HG03354 (cell line): ENCODE measurements at regions not wholly inside any gene's neighbourhood (a gene's known extent, or its start where the extent isn't known, plus 50 kb on each side); places are given as distances from the start of the nearest gene placed in this dataset.
"Not testable (repeated sequence)": the region's sequence is repeated elsewhere in the genome, so short reads cannot be mapped to it uniquely, and the experiment has no call there.

Experiments
- ATAC-seq: cut with Tn5 transposase; IDR thresholded peaks from one replicate; pipeline ENCODE4 v1.9.1; 2021; ENCODE audit warnings: mild to moderate bottlenecking; ENCODE audit not compliant: unreplicated experiment, poor library complexity, severe bottlenecking

DNA sequence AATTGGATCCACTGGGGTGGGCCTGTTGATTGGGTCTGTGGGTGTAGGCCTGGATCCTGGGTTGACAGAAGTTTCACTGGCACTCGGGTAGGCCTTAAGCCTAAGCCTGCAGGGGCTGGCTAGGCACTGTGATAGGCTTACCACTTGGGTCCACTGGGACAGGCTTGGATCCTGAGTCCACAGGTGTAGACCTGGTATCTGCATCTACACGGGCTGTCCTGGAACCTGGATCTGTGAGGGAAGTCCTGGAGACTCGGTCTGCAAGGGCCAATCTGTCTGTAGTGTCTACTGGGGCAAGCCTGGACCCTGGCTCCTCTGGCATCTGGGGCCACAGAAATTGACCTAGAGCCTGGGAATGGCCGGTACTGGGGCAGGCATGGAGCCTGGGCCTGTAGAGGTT lies 219.0 kb upstream of the NRG3 start:
- no peak for ATAC-seq

DNA sequence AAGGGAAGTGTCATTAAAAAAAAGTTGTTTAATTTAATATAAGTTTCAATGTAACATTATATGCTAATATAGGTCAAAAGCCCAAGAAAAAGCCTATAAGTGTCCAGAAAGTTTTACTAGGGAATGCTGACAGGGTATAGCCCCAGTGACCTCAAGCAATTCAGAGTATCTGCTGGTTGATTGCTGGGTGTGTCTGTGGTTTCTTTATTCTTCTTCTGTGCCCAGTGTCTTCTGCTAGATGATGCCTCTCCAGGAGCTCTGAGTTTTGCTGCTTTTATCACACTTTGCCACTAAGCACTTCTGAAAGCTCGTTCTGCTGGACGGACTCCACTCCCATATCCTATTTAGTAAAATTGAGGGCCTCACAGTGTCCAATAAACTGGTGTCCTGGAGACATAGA lies 212.2 kb upstream of the NRG3 start:
- ATAC-seq = no peak

DNA sequence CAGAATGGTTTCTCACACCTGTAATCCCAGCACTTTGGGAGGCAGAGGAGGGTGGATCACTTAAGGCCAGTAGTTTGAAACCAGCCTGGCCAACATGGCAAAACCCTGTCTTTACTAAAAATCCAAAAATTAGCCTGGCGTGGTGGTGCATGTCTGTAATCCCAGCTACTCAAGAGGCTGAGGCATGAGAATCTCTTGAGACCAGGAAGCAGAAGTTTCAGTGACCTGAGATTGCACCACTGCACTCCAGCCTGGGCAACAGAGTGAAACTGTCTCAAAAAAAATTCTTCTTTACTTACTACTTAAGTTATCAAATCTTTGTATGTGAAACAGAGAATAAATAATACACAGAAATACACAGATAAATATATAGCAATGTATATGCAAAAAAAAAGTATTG lies 210.2 kb upstream of the NRG3 start:
- ATAC-seq = not testable (repeated sequence)

DNA sequence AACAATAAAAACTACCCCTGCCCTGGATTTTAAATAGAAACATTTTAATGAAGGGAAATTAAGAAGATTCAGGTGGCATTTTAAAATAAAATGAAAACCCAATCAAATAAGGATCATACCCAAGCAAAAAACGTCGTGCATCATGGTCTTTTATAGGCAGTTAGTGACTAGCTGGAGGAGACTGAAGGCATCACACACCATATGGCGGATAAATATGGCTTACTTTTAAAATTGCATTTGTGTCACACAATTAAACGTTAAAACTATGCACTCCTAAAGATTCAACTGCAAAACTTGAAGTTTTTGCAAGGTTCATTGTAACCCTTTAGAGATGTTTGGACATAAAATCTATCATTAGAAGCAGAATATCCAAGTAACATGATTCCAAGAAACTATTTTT lies 200.1 kb upstream of the NRG3 start:
- no peak for ATAC-seq

DNA sequence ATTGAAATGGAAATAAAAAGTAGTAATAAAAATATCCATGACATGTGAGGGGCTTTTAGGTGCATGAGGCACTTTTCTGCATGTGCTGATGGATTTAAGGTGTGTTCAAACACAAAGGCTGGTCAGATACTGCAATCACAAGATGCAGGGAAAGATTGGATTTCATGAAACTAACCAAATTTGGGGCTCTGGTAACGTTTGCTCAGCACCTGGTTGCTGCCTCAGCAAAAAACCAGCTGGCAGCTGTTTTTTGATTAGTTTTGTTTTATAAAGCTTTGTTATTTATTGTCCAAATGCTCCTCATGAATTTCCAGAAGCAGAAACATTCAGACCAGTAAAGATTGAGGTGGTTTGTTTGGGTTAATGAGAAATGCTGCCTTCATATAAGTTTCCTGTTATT lies 195.7 kb upstream of the NRG3 start:
- no peak for ATAC-seq

DNA sequence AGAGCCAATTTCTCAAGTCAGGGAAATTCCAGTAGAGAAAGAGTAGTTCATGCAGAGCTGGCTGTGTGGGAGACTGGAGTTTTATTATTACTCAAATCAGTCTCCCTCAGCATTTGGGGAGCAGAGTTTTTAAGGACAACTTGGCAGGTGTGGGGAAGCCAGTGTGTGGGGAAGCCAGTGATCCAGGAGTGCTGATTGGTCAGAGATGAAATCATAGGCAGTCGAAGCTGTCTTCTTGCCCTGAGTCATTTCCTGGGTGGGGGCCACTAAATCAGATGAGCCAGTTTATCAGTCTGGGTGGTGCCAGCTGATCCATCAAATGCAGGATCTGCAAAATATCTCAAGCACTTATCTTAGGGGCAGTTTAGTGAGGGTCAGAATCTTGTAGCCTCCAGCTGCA lies 194.6 kb upstream of the NRG3 start:
- ATAC-seq = no peak

DNA sequence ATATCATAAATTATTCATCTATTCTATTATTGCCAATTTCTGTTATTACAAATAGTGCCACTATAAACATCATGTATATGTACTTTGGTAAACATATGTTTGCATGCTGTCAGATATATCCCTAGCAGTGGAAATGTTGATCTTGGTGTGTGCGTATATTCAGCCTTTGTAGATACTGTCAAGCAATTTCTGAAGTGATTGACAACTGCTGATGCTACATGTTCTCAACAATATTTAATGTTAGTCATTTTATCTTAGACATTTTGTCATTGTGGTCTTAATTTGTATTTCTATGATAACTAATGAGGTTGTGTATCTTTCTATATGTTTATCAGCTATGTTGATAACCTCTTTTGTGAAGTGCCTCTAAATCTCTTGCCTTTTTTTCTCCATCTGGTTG lies 186.5 kb upstream of the NRG3 start:
- no peak for ATAC-seq

DNA sequence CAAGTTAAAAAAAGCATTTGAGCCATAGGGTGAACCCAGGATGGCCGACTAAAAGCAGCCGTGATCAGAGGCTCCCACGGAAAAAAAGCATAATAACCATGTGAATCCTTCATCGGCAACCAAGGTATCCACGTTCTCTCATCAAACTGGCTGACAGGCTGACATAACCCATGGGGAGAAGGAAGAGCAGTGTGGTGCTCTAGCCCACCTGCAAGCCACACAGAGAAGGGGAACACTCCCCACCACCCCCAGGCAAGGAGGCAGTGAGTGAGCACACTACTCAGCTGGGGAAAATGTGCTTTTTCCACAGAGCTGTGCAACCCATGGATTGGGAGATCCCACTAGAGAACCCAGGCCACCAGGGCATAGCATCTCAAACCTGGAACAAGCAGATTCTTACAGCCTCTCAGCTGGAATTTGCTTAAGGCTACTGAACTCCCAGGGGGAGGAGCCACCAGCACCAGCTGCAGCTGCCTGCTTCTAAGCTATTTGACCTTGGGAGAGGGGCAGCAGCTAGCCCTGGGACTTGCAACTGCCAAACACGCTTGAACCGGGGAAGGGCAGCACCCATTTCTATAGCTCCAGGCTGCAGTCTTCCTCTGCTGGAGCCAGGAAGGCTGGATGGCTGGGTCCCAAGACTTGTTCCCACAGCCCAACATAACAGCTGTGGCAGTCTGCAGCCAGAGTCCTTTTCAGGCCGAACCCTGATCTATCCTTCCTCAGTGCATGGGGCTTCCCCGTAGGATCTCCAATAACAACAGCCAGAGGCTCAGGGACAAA lies 178.2 kb upstream of the NRG3 start:
- ATAC-seq = no peak

DNA sequence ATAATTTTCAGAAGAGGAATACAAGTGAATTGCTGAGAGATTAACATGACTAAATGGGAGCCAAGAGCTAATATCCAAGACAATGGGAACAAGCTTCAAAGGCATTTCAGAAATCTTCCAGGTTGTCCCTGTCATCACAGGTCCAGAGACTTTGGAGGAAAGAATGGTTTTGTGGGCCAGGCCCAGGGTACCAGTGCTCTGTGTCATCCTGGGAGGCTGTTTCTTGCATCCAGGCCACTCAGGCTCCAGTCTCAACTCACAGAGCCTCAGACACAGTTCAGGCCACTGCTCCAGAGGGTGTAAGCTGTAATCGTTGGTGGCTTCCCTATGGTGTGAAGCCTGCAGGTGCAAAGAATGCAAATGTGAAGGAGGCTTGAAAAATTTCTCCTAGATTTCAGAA lies 170.4 kb upstream of the NRG3 start:
- ATAC-seq = no peak

DNA sequence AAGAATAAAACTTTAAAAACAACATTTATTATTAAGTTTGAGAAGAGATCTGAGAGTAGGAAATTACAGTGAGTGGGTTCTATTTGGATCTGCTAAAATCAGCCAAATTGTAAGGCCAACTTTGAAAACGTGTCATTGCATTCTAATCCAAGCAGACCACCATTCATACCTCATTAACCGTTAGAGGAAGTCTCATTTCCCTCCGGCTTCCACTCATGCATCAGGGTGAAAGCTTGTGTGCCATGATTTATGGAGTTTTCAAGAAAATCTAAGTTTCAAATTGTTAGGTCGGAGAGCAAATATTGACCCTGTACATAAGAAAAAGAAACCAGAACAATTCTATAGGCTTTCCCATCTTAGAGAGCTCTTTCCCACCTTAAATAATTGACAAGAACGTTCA lies 166.6 kb upstream of the NRG3 start:
- ATAC-seq = no peak

DNA sequence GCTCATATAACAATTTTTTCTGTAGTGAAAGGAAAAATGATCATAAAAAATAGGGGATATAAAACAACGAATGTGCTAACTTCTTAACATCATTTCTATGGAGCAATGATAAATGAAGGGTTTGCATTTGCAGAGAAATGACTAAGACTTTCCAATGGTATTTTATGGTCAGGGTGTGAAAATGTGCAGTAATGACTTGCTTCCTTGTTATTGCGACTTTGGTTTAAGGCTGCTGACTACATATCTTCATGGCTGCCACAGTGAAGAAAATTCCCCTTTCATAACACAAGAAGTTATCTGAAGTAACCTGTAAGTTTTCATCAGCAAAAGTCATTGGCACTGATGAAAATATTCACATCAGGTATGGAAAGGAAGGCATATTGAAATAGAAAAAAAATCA lies 166.1 kb upstream of the NRG3 start:
- ATAC-seq = no peak

DNA sequence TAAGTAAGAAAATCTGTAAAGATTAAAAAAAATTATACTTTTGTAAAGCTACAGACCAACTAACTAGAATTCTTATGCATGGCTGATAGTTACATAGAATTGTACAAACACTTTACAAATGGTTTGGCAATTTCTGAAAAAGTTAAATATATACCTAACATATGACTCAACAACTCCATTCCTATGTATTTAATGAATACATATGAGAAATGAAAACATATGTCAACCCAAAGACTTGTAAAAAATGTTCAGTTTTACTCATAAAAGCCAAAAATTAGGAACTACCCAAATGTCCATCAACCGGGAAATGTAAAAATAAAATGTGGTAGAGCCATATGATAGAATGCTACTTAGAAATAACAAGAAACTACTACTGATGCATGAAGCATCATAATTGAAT lies 152.6 kb upstream of the NRG3 start:
- no peak for ATAC-seq

DNA sequence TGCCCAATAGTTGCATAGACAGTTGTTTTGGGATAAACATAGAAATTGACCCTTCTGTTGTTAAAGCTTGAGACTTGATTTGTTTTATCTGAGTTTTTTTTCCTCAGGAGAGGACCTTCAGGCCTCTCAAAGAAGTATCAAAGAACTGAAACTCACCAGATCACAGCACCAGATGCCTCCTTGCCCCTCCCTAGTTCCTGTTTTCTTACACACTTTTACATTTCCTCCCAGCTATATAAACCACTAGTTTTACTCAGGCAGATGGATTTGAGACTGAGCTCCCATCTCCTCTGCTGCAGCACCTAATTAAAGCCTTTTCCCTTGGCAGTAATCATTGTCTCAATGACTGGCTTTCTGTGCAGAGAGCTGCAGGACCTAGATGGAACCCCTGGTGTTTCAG lies 150.6 kb upstream of the NRG3 start:
- no peak for ATAC-seq

DNA sequence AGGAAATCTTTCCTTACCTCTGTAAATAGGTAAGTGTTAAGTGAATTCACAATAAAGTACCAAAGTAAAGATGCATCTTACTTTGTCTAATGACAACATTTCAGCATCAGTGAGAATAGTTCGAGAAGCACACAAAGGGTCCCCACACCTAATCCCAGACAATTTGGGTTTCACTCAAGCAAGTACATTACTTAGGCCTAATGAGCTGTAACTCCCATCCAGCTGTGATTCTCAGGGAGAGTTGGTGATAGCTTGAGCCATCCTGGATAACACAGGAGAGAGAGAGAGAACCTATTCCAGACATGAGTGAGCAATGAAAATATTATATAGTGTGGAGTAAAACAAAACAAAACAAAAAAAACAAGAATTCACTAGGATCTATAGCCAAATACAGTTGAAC lies 149.1 kb upstream of the NRG3 start:
- no peak for ATAC-seq

DNA sequence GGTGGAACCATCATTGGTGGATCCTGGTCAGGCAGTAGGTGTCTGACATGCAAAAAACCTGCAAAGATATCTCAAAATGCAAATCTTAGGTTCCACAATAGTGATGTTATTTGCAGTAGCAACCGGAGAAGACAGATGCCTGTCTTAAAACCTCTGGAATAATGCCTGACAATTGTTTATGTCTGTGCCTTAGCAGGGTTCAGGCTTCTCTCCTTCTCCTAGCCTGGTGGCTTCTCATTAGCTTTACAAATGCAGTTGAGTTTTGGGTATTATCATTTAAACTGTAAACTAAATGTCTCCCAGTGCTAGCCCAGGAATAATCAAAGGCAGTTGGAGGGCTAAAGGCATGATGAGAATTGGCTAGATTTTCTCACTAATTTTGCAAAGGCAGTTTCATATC lies 146.3 kb upstream of the NRG3 start:
- no peak for ATAC-seq

DNA sequence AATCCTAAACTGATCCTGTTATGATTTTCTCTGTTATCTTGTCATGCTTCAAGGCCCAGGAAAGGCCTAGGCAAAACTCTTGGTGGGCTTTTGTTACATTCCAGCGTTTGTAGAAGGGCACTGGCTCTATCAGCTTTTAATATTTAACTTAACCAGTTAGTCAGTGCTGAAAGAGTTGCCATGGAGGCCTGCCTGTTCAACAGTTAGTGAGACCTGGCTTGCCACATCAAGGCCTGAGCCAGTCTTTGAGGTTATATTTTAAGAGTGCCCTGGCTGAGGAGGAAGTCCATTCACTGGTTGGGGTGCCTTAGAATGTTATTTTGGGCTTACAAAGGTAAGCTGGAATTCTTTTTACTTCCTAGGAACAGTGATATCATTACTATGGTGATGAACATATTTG lies 144.1 kb upstream of the NRG3 start:
- ATAC-seq = no peak

DNA sequence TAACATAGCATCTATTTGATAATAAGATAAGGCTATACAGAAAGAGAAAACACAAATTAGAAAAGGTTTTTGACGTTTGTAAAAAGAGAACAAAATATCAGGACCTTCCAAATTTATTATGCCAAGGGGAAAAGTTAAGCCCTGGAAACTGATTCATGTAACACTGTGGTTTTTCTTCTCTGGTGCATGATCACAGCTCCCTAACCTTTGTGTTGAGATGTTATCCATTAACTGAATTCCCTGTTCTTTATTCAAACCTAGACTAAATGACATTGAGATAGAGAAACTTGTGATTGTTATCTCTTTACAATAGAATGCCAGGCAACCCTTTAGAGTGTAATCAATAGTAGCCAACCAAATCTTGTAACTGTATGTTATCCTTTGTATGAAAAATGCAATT lies 141.5 kb upstream of the NRG3 start:
- ATAC-seq = no peak

DNA sequence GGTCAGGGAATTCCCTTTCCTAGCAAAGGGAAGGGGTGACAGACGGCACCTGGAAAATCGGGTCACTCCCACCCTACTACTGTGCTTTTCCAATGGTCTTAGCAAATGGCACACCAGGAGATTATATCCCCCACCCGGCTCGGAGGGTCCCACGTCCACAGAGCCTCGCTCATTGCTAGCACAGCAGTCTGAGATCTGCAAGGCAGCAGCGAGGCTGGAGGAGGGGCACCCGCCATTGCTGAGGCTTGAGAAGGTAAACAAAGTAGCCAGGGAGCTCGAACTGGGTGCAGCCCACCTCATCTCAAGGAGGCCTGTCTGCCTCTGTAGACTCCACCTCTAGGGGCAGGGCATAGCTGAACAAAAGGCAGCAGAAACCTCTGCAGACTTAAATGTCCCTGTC lies 139.8 kb upstream of the NRG3 start:
- ATAC-seq = not testable (repeated sequence)

DNA sequence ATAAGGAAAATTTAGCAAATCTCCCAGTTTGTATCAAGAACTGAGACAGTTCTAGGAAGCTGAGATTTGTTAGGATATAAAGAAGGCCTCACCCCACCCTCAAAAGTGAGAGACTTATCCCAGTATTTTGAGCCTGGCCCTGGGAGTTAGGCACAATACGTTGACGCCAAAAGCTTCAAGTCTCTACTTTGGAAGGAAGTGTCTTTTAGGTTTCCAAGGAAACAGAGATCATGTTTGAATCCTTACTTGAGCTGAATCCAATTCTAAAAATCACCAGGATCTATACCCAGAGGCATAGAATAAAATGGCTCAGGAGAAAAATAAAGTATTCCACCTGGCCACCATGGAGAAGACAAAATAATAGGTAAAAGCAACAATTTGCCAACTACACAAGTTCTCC lies 115.9 kb upstream of the NRG3 start:
- ATAC-seq = no peak

DNA sequence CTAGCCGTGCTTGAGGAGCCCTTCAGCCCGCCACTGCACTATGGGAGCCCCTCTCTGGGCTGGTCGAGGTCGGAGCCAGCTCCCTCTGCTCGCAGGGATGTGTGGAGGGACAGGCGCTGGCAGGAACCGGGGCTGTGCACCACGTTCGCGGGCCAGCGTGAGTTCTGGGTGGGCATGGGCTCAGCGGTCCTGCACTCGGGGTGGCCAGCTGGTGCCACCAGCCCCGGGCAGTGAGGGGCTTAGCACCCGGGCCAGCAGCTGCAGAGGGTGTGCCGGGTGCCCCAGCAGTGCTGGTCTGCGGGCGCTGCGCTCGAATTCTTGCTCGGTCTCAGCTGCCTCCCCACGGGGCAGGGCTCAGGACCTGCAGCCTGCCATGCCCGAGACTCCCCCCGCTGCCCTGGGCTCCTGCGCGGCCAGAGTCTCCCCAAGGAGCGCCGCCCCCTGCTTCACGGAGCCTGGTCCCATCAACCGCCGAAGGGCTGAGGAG lies 90.8 kb upstream of the NRG3 start:
- ATAC-seq = no peak

DNA sequence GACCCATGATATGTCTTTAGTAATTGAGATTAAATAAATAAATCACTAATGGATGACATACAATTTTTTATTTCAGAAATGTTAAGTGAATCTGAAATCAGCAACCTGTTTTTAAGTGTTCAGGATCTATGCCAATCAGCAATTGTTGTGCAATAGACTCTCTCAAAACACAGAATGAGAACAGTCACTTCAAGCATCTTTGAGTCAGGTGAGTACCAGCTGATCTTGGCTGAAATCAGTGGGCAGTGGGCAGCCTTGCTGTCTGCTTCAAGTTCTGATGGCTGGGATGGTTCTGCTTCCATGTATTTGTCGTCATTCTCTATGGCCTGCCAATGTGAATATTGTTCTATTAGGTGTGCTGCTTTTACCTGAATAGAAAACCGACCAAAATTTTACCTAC lies 82.3 kb upstream of the NRG3 start:
- no peak for ATAC-seq

DNA sequence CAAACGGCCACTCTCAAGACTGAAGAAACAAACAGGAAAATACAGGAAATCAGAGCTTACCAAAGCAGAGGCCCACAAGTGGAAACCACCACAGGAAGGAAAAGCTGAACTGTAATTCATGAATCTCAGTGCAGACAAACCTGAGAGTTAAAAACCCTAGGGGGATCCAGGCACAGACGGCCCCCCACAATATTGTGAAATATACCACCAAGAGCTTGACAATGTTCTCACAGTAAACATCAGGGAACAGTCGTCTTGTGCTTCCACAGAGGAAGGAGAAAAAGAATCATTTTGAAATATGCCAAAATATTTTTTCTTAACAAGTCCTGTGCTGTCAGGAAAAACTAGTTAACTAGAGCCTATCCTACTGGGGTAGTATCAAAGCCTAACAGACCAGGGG lies 68.2 kb upstream of the NRG3 start:
- no peak for ATAC-seq
